ENCODE measurements at regions not wholly inside any gene's neighbourhood (a gene's known extent, or its start where the extent isn't known, plus 50 kb on each side); places are given as distances from the start of the nearest gene placed in this dataset.

DNA sequence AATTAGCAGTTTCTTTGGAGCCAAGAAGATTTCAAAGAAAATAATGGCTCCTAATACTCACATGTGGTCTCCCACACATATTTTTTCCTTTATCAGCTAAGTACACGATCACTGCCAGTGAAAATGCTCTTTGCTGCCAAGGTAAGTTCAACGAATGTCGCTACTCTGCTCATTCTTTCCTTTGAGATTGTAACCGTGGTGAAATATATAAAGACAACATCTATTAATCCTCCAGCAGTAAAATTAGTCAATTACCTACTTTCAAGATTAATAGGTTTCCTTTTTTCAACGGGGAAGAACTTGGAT lies 672.2 kb downstream of the GATA3 start:
- no peak for DNase-seq

DNA sequence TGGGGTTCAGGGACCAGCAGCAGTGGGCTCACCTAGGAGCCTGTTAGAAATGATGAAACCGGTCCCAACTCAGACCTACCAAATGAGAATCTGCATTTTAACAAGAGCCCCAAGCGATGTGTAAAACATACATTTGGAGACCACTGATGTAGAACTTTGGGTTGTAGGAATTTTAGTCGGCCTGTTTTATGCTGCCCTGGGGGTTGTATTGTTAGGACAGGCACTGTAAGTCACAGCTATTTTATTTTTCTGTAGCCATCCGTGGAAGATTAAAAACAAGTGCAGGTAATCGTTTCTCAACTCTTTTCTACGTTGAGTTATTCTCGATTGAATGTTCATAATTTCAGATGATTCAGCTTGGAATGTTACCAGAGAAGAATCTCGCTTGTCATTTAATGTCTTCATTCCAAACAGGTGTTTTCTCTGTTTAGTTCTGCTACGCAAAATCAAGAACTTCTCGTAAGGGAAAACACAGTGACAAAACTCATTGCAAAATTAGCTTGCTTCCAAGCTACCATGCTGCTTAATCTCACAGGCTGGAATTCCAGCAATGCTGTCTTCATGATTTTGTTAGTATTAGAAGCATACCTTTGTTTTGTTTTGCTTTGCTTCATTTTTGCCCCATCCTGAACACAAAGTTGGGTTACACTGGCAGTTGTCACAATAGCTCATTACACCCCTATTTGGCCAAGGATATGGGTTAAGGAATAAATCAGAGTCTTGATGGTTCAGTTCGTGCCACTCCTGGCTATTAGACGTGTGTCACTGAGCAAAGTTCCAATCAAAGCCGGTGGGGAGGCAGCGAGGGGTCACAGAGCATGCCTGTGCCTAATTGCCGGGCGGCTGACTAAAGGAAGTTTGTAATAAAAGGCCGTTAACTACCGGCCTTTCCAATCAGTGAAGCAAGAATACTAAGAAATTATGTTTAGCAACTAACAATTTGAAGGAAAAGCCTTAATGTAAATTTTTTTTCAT lies 676.9 kb downstream of the GATA3 start:
- DNase-seq: no peak

DNA sequence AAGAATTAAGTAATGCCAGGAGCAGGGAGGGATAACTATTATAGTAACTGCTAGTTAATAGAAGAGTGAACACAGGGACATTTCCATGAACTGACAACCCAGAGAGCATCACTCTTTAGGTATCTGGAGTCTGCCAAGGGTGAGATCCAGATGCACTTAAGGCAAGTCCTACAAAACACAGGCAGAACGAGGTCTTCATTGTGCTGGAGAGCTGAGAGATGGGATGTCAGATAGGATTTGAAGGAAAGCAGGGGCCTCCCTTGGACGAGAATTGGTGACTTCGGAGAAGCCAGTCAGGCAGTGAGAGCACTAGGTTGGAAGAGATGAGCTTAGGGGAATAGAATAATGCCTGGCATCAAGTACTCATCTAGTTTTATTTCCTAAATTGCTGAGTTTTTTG lies 684.5 kb downstream of the GATA3 start:
- no peak for DNase-seq

DNA sequence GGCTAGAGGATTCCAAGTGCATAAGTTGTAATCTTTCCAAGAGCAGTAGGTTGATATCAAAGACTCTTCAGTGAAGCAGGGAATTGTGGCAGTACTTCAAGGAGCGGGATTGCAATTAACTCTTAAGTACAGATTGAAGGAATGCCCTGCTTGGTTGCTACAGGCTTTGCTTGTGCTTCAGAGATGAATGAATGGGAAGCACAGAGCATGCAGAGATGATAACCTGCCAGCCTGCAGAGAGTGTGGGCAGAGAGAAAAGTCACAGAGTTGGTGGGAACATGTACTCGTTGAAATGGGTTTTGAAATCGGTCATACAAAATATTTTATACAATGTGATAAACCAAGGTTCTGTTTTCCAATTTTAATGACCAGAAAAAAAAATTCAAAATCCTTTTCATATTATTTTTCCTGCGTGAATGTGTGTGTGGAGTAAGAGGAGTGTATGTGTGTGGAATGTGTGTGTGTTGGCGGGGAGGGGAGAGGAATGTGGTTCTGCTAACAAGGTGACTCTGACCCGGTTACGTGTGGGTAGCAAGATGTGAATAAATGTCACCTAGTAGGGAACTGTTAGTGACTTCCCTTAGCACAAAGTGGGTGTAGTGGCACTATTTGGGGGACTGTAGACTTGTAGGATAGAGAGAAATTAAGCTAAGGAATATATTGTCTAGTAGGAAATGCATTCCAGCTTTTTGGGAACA lies 697.8 kb downstream of the GATA3 start:
- DNase-seq: no peak

- DNase-seq: no peak
Measured at GRCh38 chr10:8758029-8758428, 703.5 kb downstream of the GATA3 start.

DNA sequence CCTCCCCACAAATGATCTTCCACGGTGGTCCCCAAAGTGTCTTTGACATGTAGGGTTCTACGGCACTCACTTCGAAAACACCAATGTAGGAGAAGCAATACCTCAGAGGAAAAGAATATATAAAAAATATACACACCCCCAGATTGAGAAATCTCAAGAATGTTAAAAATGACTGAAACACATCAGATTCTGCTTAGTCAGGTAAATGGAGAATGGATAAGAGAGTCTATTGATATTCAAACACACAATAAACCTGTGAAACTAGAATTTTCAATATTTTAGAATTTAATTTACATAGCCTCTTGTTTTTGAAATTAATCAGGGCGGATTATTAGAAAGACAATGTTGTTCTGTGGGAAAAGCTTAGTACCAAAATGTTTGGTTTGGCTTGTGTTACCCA lies 712.4 kb downstream of the GATA3 start:
- DNase-seq: no peak

- DNase-seq: no peak
Measured at GRCh38 chr10:8767591-8767990, 713.1 kb downstream of the GATA3 start.

DNA sequence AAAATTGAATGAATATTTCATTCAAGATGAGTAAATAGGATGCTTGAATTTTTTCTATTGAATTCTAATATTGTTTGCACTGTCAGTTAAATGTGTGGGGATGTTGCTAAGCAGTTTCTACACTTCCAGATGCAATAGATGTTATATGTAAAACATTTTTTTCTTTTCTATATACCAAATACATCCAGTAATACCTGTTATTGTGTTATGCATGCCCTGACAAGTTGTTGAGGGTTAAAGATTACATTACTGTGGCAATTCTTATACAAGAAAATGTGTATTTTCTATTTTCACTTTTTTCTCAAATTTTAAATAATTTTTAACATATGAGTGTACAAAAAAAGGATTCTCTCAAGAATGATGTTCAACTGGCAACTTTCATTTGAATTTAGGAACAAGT lies 713.9 kb downstream of the GATA3 start:
- no peak for DNase-seq

GRCh38 chr10:8768852-8769251 lies 714.4 kb downstream of the GATA3 start:
- no peak for DNase-seq

GRCh38 chr10:8776926-8777622 lies 722.6 kb downstream of the GATA3 start:
- DNase-seq: no peak

DNA sequence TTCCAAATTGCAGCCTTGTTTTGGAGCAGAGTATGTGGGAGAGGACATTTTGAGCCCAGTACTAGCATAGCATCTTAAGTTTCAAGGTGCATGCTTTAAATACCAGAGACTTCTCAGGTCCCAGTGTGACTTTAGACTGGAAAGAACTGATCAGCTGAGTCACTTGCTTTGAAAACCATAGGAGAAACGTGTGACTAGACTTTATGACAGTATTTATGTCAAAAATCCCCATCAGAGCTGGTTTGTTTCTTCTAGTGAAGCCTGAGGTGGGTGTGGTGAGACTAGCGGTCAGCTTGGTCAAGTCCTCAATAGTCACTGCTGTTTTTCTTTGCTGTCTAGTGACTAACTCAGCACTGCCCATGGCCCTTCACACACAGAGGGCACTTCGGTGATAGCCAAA lies 724.2 kb downstream of the GATA3 start:
- no peak for DNase-seq

DNA sequence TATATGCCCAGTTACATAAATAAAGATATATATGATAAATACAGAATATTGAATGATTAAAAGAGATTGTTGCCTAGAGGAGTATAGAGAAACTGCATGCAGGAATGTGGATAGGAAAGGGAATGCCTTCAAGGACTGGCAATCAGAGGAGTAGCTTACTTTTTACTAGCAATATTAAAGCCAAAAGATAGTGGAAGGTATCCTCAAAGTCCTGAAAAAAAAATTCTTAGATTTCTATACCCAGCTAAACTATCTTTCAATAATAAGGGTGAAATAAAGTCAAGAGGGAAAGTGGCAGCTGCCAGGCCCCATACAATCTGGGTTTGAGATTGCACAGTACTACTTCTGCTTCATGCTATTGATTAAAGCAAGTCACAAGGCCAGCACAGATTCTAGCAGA lies 733.2 kb downstream of the GATA3 start:
- DNase-seq: no peak

DNA sequence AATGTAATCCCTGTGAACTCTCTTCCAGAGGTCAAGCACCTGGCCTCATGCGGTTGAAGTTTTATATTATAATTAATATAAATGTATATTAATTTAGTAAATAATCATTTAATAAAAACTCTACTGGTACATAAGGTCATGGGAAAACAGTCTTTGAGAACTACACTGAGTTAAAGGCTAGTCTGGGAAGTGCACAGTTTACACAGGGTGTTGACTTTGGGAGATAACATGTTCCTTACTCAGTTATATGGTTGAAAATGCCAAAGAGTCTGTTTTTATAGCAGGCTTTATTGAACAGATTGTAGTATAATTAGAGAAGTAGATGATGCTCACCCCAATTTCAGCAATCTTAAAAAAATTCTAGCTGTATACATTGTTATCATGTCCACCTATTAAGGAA lies 735.9 kb downstream of the GATA3 start:
- no peak for DNase-seq

DNA sequence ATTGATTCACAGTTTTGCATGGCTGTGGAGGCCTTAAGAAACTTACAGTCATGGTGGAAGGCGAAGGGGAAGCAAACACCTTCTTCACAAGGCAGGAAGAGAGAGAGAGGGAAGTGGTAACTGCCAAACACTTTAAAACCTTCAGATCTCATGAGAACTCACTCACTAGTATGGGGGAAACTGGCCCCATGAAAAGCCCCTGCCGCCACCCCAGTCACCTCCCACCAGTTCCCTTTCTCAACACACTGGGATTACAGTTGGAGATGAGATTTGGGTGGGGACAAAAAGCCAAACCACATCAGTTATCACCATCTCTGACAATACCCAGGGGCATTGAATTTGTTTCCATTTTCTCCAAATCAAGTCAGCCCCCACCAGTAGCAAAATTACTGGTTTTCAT lies 740.4 kb downstream of the GATA3 start:
- DNase-seq: no peak

DNA sequence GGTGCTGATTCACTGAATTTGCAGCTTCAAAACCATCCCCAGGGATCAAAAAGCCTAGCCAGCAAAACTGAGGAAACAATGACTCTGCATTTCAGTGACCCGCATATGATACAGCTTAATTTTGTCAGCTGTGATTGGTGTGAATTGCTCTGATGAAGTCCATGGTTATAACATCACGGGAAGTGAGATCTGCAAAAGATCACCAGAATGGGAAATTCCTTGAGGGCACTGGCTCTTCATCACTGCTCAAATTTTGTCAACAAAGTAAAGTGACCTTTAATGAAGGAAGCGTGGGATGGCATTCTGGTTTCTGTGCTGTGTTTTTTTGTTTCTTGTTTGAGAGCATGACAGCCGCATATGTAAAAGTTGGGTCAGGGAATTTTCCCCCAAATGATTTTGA lies 745.9 kb downstream of the GATA3 start:
- no peak for DNase-seq

DNA sequence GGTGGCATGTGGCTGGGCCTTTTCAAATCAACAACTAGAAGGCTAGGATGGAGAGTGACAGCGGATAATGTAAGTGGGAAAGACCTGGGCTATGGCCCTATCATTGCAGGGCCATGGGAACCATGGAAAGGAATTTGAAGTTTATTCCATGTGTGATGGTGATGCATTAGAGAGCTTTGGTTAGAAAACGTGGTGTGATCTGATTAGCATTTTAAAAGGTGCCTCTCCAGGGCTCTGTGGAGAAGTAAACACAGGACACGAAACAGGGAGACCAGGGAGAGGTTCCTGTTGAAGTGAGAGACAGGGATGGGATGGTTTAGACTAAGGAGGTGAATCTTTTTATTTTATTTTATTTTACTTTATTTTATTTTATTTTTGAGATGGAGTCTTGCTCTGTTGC lies 749.5 kb downstream of the GATA3 start:
- no peak for DNase-seq

DNA sequence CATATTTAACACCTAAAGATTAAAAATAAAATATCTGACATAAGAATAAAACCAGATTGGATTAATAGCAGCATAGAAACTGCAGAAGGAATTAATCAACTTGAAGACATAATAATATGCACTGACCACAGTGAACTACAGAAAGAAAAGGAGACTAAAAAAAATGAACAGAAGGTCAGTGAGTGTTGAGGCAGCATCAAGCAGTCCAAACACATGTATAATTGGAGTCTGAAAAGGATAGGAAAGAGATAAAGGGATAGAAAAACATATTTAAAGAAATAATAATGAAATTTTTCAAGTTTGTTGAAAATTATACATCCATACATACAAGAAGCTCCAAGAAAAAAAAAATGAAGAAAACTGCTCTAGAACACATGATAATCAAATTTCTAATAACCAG lies 756.2 kb downstream of the GATA3 start:
- no peak for DNase-seq

- DNase-seq: no peak
Measured at GRCh38 chr10:8811201-8811600, 756.7 kb downstream of the GATA3 start.

- DNase-seq: no peak
Measured at GRCh38 chr10:8815969-8816368, 761.5 kb downstream of the GATA3 start.

- DNase-seq: no peak
Measured at GRCh38 chr10:8817299-8817698, 762.8 kb downstream of the GATA3 start.

- DNase-seq: no peak
Measured at GRCh38 chr10:8825611-8826010, 771.1 kb downstream of the GATA3 start.

- no peak for DNase-seq
Measured at GRCh38 chr10:8829592-8829991, 775.1 kb downstream of the GATA3 start.

DNA sequence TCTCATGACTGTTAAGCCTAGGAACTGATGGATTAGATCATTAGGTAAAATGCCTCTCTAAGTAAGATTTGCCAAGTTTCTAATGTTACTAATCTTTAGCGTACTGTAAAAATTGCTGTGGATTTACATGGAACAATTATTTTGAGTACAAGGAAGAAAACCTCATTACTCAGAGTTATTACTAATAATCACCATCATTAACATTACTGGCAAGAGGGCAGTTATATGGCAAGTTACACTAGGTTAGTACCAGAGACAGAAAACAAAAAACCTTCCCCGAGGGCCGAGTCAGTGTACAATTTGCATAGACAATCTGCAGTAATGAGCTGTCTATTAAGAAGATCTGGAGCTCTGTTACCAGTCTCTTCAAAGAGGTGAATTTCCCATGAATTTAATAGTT lies 775.6 kb downstream of the GATA3 start:
- DNase-seq: no peak

GRCh38 chr10:8830876-8831275 lies 776.4 kb downstream of the GATA3 start:
- no peak for DNase-seq

Measured in 8988T (cell line).